NCI-H524 (cell line): ENCODE measurements at regions not wholly inside any gene's neighbourhood (a gene's known extent, or its start where the extent isn't known, plus 50 kb on each side); places are given as distances from the start of the nearest gene placed in this dataset.

ENCODE experiments used
- DNase-seq, 2 experiments: peaks; one replicate each; lab custom pipeline; 2025; lab: John Stamatoyannopoulos, UW

GRCh38 chr14:84770030-84770429, 759.9 kb upstream of the FLRT2 start:
- no peak for DNase-seq

GRCh38 chr14:84777356-84777755, 752.6 kb upstream of the FLRT2 start:
- DNase-seq = no peak

- DNase-seq = no peak
Measured at GRCh38 chr14:84782902-84783301, 747.0 kb upstream of the FLRT2 start.

GRCh38 chr14:84783511-84783910, 746.4 kb upstream of the FLRT2 start:
- no peak for DNase-seq

GRCh38 chr14:84785996-84786395, 743.9 kb upstream of the FLRT2 start:
- DNase-seq = no peak

- no peak for DNase-seq
Measured at GRCh38 chr14:84789012-84789411, 740.9 kb upstream of the FLRT2 start.

- DNase-seq = no peak
Measured at GRCh38 chr14:84792722-84793410, 737.1 kb upstream of the FLRT2 start.

GRCh38 chr14:84797326-84797725, 732.6 kb upstream of the FLRT2 start:
- DNase-seq = no peak

GRCh38 chr14:84804468-84804867, 725.5 kb upstream of the FLRT2 start:
- no peak for DNase-seq

- no peak for DNase-seq
Measured at GRCh38 chr14:84804895-84805294, 725.0 kb upstream of the FLRT2 start.

GRCh38 chr14:84806181-84806580, 723.8 kb upstream of the FLRT2 start:
- DNase-seq = peak in 1 of 2 experiments; percentile 15

GRCh38 chr14:84806622-84807021, 723.3 kb upstream of the FLRT2 start:
- no peak for DNase-seq

GRCh38 chr14:84807673-84808072, 722.3 kb upstream of the FLRT2 start:
- DNase-seq = no peak

GRCh38 chr14:84809158-84809557, 720.8 kb upstream of the FLRT2 start:
- DNase-seq = peak; percentile 54 to 82

GRCh38 chr14:84814391-84814790, 715.6 kb upstream of the FLRT2 start:
- DNase-seq = no peak

GRCh38 chr14:84819528-84819927, 710.4 kb upstream of the FLRT2 start:
- no peak for DNase-seq

- DNase-seq = no peak
Measured at GRCh38 chr14:84825481-84826251, 704.3 kb upstream of the FLRT2 start.

- DNase-seq = no peak
Measured at GRCh38 chr14:84826294-84826693, 703.6 kb upstream of the FLRT2 start.

- DNase-seq = no peak
Measured at GRCh38 chr14:84850595-84850994, 679.3 kb upstream of the FLRT2 start.

- no peak for DNase-seq
Measured at GRCh38 chr14:84856751-84857534, 673.0 kb upstream of the FLRT2 start.

- DNase-seq = no peak
Measured at GRCh38 chr14:84857571-84857970, 672.4 kb upstream of the FLRT2 start.

GRCh38 chr14:84859116-84859515, 670.8 kb upstream of the FLRT2 start:
- no peak for DNase-seq
